ENCODE measurements at regions not wholly inside any gene's neighbourhood (a gene's known extent, or its start where the extent isn't known, plus 50 kb on each side); places are given as distances from the start of the nearest gene placed in this dataset.

- no peak for TF ChIP-seq CTCF (IDR thresholded peaks at IDR 0.05)
- no peak for TF ChIP-seq EZH2 (IDR thresholded peaks at IDR 0.05)
These were observed 310.4 kb upstream of the HDAC4 start for GRCh38 chr2:239710953-239711861.

All from neural progenitor cell (in vitro differentiated cells).